ENCODE measurements at regions not wholly inside any gene's neighbourhood (a gene's known extent, or its start where the extent isn't known, plus 50 kb on each side); places are given as distances from the start of the nearest gene placed in this dataset.

DNA sequence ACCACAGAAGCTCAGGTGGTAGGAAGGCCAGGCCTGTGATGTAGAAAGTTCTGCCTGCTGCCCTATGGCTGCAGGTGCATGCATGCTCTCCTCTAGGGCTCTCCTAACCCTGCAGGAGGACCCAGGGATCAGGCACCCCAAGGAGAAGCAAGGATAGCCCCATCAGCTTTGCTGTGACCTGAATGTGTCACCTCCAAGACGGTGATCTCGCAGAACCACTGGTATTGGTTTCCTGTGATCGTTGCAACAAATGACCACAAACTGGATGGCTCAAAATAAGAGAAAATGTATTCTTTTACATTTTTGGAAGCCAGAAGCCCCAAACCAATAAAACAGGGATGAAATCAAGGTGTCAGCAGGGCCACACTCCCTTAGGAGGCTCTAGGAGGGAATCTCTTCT, 327.3 kb downstream of the BCL11A start:
- in situ Hi-C loops (cut with MboI; ENCODE audit: low pct_ligation_motif_present in 1 of 4, low pct_unique_long_range_greater_than_20kb in 1 of 4, low sequenced_read_pairs in 3 of 4) = no loop called here
- Histone ChIP-seq H3K4me3 (no peak overlapping the region), H3K27me3 (no peaks in the 10 kb centered on the region), H3K36me3 (no peaks in the 10 kb centered on the region), H3K9me3 (no peaks in the 10 kb centered on the region), H3K4me1 (no peaks in the 10 kb centered on the region), H3K27ac (no peak overlapping the region)
- intact Hi-C loops (cut with DNase I; ENCODE audit: low total_unique reads) = no loop called here
- no peak for TF ChIP-seq POLR2A (IDR thresholded peaks at IDR 0.05)
- no peak for TF ChIP-seq CTCF (IDR thresholded peaks at IDR 0.05)
- TF ChIP-seq EP300 (IDR thresholded peaks at IDR 0.05; ENCODE audit: low read depth) = no peak
- TF ChIP-seq POLR2AphosphoS5 (IDR thresholded peaks at IDR 0.05) = no peak
- no peak for DNase-seq
- 57 to 91% methylated on average over 1 to 3 of the region's 3 CpGs for whole genome bisulfite sequencing, 2 donors (ENCODE audit: low coverage in 1 of 2)

GRCh38 chr2:60223859-60224258, 329.6 kb downstream of the BCL11A start:
- no peak for TF ChIP-seq CTCF (IDR thresholded peaks at IDR 0.05)
- no peak for TF ChIP-seq POLR2A (IDR thresholded peaks at IDR 0.05)
- no peak for TF ChIP-seq POLR2AphosphoS5 (IDR thresholded peaks at IDR 0.05)
- TF ChIP-seq EP300 (IDR thresholded peaks at IDR 0.05; ENCODE audit: low read depth) = no peak
- intact Hi-C loops (cut with DNase I; ENCODE audit: low total_unique reads) (no loop called here), in situ Hi-C loops (cut with MboI; ENCODE audit: low pct_ligation_motif_present in 1 of 4, low pct_unique_long_range_greater_than_20kb in 1 of 4, low sequenced_read_pairs in 3 of 4) (no loop called here)
- Histone ChIP-seq H3K9me3 (no peaks in the 10 kb centered on the region), H3K4me3 (no peak overlapping the region), H3K27ac (no peak overlapping the region), H3K4me1 (no peaks in the 10 kb centered on the region), H3K36me3 (no peaks in the 10 kb centered on the region), H3K27me3 (no peaks in the 10 kb centered on the region)
- WGBS, 2 donors (ENCODE audit: low coverage in 1 of 2) = 89 to 100% methylated on average over 1 to 2 of the region's 2 CpGs
- DNase-seq = no peak

- H3K9me3 ChIP-seq = no peaks in the 10 kb centered on the region
- no peak for TF ChIP-seq EP300 (IDR thresholded peaks at IDR 0.05; ENCODE audit: low read depth)
- no peak for TF ChIP-seq CTCF (IDR thresholded peaks at IDR 0.05)
- TF ChIP-seq POLR2A (IDR thresholded peaks at IDR 0.05) = no peak
- TF ChIP-seq POLR2AphosphoS5 (IDR thresholded peaks at IDR 0.05) = no peak
- intact Hi-C loops (cut with DNase I; ENCODE audit: low total_unique reads) = no loop called here
- in situ Hi-C loops (cut with MboI; ENCODE audit: low pct_ligation_motif_present in 1 of 4, low pct_unique_long_range_greater_than_20kb in 1 of 4, low sequenced_read_pairs in 3 of 4) = no loop called here
- H3K4me1 ChIP-seq = peaks cover 0 to 6% (median 4%) of the 10 kb centered on the region in 4 donors
- H3K4me3 ChIP-seq = no peak overlapping the region
- no peaks in the 10 kb centered on the region for H3K27me3 ChIP-seq
- no peak overlapping the region for H3K27ac ChIP-seq
- WGBS, 2 donors (ENCODE audit: low coverage in 1 of 2) = 88 to 92% methylated on average over 2 to 3 of the region's 3 CpGs
- DNase-seq = no peak
- H3K36me3 ChIP-seq = no peaks in the 10 kb centered on the region
Measured at GRCh38 chr2:60221098-60221497, 332.4 kb downstream of the BCL11A start.

DNA sequence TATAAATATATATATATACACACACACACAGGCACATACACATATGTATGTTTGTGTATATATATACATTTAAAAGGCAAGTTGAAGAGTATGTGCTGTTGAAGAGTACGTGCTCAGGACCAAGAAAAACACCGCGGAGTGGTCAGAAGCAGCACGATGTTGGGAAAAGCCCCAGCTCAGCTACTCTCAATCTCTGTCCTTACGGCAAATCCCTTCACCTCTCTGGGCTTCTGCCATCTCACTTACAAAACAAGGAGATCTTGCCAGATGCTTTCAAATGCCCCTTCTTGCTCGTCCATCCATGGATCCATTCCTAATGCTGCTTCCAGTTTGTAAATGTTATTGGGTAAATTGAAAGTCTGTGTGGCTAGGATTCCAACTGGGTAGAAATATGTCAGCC, 333.9 kb downstream of the BCL11A start:
- in situ Hi-C loops (cut with MboI; ENCODE audit: low pct_ligation_motif_present in 1 of 4, low pct_unique_long_range_greater_than_20kb in 1 of 4, low sequenced_read_pairs in 3 of 4) = no loop called here
- H3K36me3 ChIP-seq = no peaks in the 10 kb centered on the region
- intact Hi-C loops (cut with DNase I; ENCODE audit: low total_unique reads) = no loop called here

More for the DNA sequence above, 333.9 kb downstream of the BCL11A start:
- Histone ChIP-seq H3K27ac (no peak overlapping the region), H3K4me1 (peaks cover 0 to 22% (median 14%) of the 10 kb centered on the region in 4 donors), H3K9me3 (no peaks in the 10 kb centered on the region), H3K4me3 (no peak overlapping the region), H3K27me3 (no peaks in the 10 kb centered on the region)
- DNase-seq = no peak
- TF ChIP-seq POLR2AphosphoS5 (IDR thresholded peaks at IDR 0.05) = no peak
- no peak for TF ChIP-seq POLR2A (IDR thresholded peaks at IDR 0.05)
- no peak for TF ChIP-seq EP300 (IDR thresholded peaks at IDR 0.05; ENCODE audit: low read depth)
- TF ChIP-seq CTCF (IDR thresholded peaks at IDR 0.05) = no peak
- WGBS, 2 donors (ENCODE audit: low coverage in 1 of 2) = 81 to 83% methylated on average over 6 of the region's 6 CpGs

All from transverse colon (tissue), 4 donors.